Neuronal stem cell (in vitro differentiated cells): ENCODE measurements at regions not wholly inside any gene's neighbourhood (a gene's known extent, or its start where the extent isn't known, plus 50 kb on each side); places are given as distances from the start of the nearest gene placed in this dataset.
"Not testable (repeated sequence)": the region's sequence is repeated elsewhere in the genome, so short reads cannot be mapped to it uniquely, and the experiment has no call there.

Source experiments
- DNase-seq: peaks from one replicate; pipeline ENCODE4 v3.0.0-alpha.2; 2013; ENCODE audit warnings: low spot score
- H2AFZ ChIP-seq: one replicate; pipeline ENCODE4 v1.6.1; 2013; ENCODE audit warnings: mild to moderate bottlenecking, low read length, inconsistent platforms
- H2AK5ac ChIP-seq: 2 replicates; pipeline ENCODE4 v1.6.1; 2013; ENCODE audit warnings: low read depth, mild to moderate bottlenecking, inconsistent platforms, low read length, moderate library complexity, mixed read lengths
- H2BK120ac ChIP-seq: 2 replicates; pipeline ENCODE4 v1.6.1; 2013; ENCODE audit warnings: low read depth, mild to moderate bottlenecking, inconsistent platforms, low read length, moderate library complexity, mixed read lengths
- H2BK12ac ChIP-seq: one replicate; pipeline ENCODE4 v1.6.1; 2013; ENCODE audit warnings: low read length, inconsistent platforms
- H2BK15ac ChIP-seq: 2 replicates; pipeline ENCODE4 v1.6.1; 2013; ENCODE audit warnings: mild to moderate bottlenecking, low read length, inconsistent platforms, mixed read lengths
- H2BK5ac ChIP-seq: one replicate; pipeline ENCODE4 v1.6.1; 2013; ENCODE audit warnings: inconsistent platforms, mild to moderate bottlenecking, low read length, moderate library complexity
- H3K14ac ChIP-seq: one replicate; pipeline ENCODE4 v1.6.1; 2013; ENCODE audit warnings: low read length, inconsistent platforms
- H3K18ac ChIP-seq: 2 replicates; pipeline ENCODE4 v1.6.1; 2013; ENCODE audit warnings: low read length, inconsistent platforms
- H3K23ac ChIP-seq: 2 replicates; pipeline ENCODE4 v1.6.1; 2013; ENCODE audit warnings: low read depth, mild to moderate bottlenecking, mixed read lengths, low read length, inconsistent platforms; ENCODE audit not compliant: poor library complexity
- H3K27ac ChIP-seq: replicated peaks from 3 replicates; pipeline ENCODE4 v1.5.1; 2013; ENCODE audit warnings: low read length, inconsistent platforms
- H3K27me3 ChIP-seq, 3 experiments: 2 replicates each; pipeline ENCODE4 v1.6.1; 2013; ENCODE audit warnings: low read length in 3 of 3, mild to moderate bottlenecking in 2 of 3, inconsistent platforms in 1 of 3, low read depth in 1 of 3, mixed read lengths in 1 of 3, moderate library complexity in 1 of 3; ENCODE audit not compliant: control insufficient read depth in 3 of 3, insufficient read depth in 3 of 3
- H3K36me3 ChIP-seq, 2 donors: replicated peaks in 1 of 2; 2 replicates each; pipeline ENCODE4 v1.6.1; 2013; ENCODE audit warnings: low read length in 2 of 2; ENCODE audit not compliant: control insufficient read depth in 2 of 2, insufficient read depth in 2 of 2
- H3K4ac ChIP-seq: 2 replicates; pipeline ENCODE4 v1.6.1; 2013; ENCODE audit warnings: inconsistent platforms, mild to moderate bottlenecking, low read length, moderate library complexity
- H3K4me1 ChIP-seq, 2 donors: 1 replicate in 1 of 2; 2 replicates in 1 of 2; pipeline ENCODE4 v1.6.1; 2013; ENCODE audit warnings: low read length in 2 of 2, low read depth in 1 of 2; ENCODE audit not compliant: control insufficient read depth in 2 of 2, insufficient read depth in 1 of 2
- H3K4me2 ChIP-seq: one replicate; pipeline ENCODE4 v1.6.1; 2013; ENCODE audit warnings: mild to moderate bottlenecking, low read length, inconsistent platforms; ENCODE audit not compliant: insufficient read depth, poor library complexity, severe bottlenecking
- H3K4me3 ChIP-seq, 2 donors: 2 replicates each; pipeline ENCODE4 v1.5.1; 2013; ENCODE audit warnings: low read length in 2 of 2, mild to moderate bottlenecking in 2 of 2, inconsistent platforms in 1 of 2, moderate library complexity in 1 of 2
- H3K79me1 ChIP-seq: one replicate; pipeline ENCODE4 v1.6.1; 2013; ENCODE audit warnings: low read depth, mild to moderate bottlenecking, inconsistent platforms, low read length, moderate library complexity
- H3K9ac ChIP-seq: one replicate; pipeline ENCODE4 v1.6.1; 2013; ENCODE audit warnings: mild to moderate bottlenecking, low read depth, low read length, inconsistent platforms; ENCODE audit not compliant: poor library complexity
- H3K9me3 ChIP-seq, 2 donors: replicated peaks in 1 of 2; 2 replicates each; pipeline versions ENCODE3 to v1.6.1; 2013; ENCODE audit warnings: low read length in 2 of 2, mild to moderate bottlenecking in 2 of 2, inconsistent platforms in 1 of 2, low read depth in 1 of 2, mixed read lengths in 1 of 2, moderate library complexity in 1 of 2; ENCODE audit not compliant: control insufficient read depth in 2 of 2, insufficient read depth in 1 of 2
- H4K8ac ChIP-seq: one replicate; pipeline ENCODE4 v1.6.1; 2013; ENCODE audit warnings: low read depth, mild to moderate bottlenecking, inconsistent platforms, low read length, moderate library complexity
- H4K91ac ChIP-seq: one replicate; pipeline ENCODE4 v1.6.1; 2013; ENCODE audit warnings: low read length, low read depth, mild to moderate bottlenecking, inconsistent platforms; ENCODE audit not compliant: poor library complexity
- WGBS, 2 donors: extraction: QIAGEN DNeasy Blood & Tissue Kit; methylation state at CpG; one replicate each; pipeline ENCODE4 v1.1.7; 2013; ENCODE audit warnings: missing lambda C conversion rate in 2 of 2, mixed read lengths in 1 of 2; ENCODE audit not compliant: insufficient read length in 2 of 2, insufficient replicate concordance in 1 of 2; ENCODE audit errors: extremely low coverage in 2 of 2; 5-methylcytosine and 5-hydroxymethylcytosine counted together

DNA sequence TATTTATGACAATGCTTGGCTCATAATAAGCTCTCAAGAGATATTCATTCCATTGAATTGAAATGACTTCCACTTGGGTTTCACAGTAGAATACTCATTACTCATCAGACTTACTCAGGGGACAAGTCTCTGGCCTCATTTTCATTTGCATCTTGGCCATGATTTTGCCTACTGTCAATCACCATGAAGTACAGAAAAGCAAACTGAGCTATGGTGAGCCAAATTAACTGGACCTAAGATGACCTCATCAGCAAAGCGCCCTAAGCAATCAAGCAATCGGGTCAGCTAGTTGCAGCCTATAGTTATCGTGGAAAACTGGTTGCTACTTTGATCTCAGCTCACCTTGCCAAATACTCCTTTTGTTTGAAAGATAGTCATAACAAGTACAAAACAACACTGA lies 494.7 kb upstream of the SLC35B3 start:
- no peak overlapping the region for H2BK5ac ChIP-seq
- H3K27ac ChIP-seq, result no peak overlapping the region
- H3K4me3 ChIP-seq, result no peak overlapping the region
- H3K23ac ChIP-seq, result no peak overlapping the region
- WGBS, 2 donors, result no CpG with 5 or more reads among the region's 3 CpGs
- H3K14ac ChIP-seq, result no peak overlapping the region
- H3K9ac ChIP-seq, result no peak overlapping the region
- H3K4me2 ChIP-seq, result no peak overlapping the region
- H3K27me3 ChIP-seq, result no peaks in the 10 kb centered on the region
- no peak overlapping the region for H2BK120ac ChIP-seq
- no peak overlapping the region for H4K91ac ChIP-seq
- no peak overlapping the region for H4K8ac ChIP-seq
- no peak overlapping the region for H3K4ac ChIP-seq
- no peak overlapping the region for H3K18ac ChIP-seq
- H2BK12ac ChIP-seq, result no peak overlapping the region
- H2BK15ac ChIP-seq, result no peak overlapping the region
- H3K9me3 ChIP-seq, result no peaks in the 10 kb centered on the region
- H3K79me1 ChIP-seq, result no peaks in the 10 kb centered on the region
- DNase-seq, result no peak
- no peaks in the 10 kb centered on the region for H3K4me1 ChIP-seq
- no peaks in the 10 kb centered on the region for H3K36me3 ChIP-seq
- no peak overlapping the region for H2AFZ ChIP-seq
- H2AK5ac ChIP-seq, result no peak overlapping the region

DNA sequence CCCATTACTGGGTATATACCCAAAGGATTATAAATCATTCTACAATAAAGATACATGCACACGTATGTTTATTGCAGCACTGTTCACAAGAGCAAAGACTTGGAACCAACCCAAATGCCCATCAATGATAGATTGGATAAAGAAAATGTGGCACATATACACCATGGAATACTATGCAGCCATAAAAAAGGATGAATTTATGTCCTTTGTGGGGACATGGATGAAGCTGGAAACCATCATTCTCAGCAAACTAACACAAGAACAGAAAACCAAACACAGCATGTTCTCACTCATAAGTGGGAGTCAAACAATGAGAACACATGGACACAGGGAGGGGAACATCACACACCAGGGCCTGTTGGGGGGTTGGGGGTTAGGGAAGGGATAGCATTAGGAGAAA lies 484.9 kb upstream of the SLC35B3 start:
- H3K79me1 ChIP-seq, H3K9ac ChIP-seq, H2BK12ac ChIP-seq, H3K23ac ChIP-seq, H2BK120ac ChIP-seq, H2AFZ ChIP-seq, H3K4me2 ChIP-seq, H3K4me1 ChIP-seq, H2BK5ac ChIP-seq, H2BK15ac ChIP-seq, H3K27me3 ChIP-seq, H4K8ac ChIP-seq, H3K4me3 ChIP-seq, H2AK5ac ChIP-seq, H3K27ac ChIP-seq, H3K9me3 ChIP-seq, H3K4ac ChIP-seq, DNase-seq, H3K36me3 ChIP-seq, H4K91ac ChIP-seq, H3K14ac ChIP-seq, H3K18ac ChIP-seq: not testable (repeated sequence)
- WGBS, 2 donors, result no CpG with 5 or more reads among the region's 1 CpG

DNA sequence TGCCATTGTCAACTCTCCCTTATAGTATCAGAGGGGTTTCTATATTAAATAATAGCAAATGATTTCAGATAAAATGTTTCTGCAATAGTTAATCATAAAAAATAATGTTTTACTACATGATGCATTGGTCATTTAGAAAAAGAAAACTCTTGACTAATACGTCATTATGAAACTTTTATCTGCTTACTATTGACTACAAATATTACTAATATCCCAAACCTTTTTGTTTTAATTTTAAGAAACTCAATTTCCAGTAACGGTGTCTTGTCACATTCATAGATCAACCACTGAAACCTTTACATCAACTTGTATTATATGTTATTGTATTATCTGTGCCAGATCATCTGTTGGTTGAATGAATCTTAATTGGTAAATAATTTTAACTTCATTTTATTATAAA lies 482.9 kb upstream of the SLC35B3 start:
- Histone ChIP-seq H2AK5ac (no peak overlapping the region), H3K9me3 (no peaks in the 10 kb centered on the region), H3K14ac (no peak overlapping the region), H2BK15ac (no peak overlapping the region), H4K91ac (no peak overlapping the region), H3K4me3 (no peak overlapping the region), H3K4ac (no peak overlapping the region), H3K79me1 (no peaks in the 10 kb centered on the region), H2BK120ac (no peak overlapping the region), H3K9ac (no peak overlapping the region), H3K4me1 (no peaks in the 10 kb centered on the region), H3K23ac (no peak overlapping the region), H2BK12ac (no peak overlapping the region), H3K27me3 (no peaks in the 10 kb centered on the region), H3K36me3 (no peaks in the 10 kb centered on the region), H2BK5ac (no peak overlapping the region), H3K27ac (no peak overlapping the region), H4K8ac (no peak overlapping the region), H2AFZ (no peak overlapping the region), H3K4me2 (no peak overlapping the region), H3K18ac (no peak overlapping the region)
- no CpG with 5 or more reads among the region's 2 CpGs for WGBS, 2 donors
- no peak for DNase-seq

DNA sequence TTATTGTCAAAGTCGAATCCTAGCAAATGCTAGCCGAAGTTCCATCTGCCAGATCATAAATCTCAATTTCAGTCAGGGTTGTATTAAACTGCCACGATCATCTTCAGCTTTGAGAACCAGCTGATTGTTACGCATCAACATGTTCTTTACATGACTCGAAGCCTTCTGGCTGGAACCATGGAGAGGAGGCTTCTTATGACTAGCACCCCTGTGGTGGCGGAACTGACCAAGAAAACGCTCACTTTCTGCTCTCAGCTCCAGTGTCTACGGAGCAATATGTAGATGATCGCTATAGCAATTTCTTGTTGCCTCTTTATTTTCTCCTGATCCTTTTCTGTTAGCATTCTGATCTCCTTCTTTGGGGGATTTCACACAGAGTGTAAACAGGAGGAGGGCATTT lies 479.4 kb upstream of the SLC35B3 start:
- Histone ChIP-seq H3K23ac (no peak overlapping the region), H3K79me1 (no peaks in the 10 kb centered on the region), H4K8ac (no peak overlapping the region), H2BK15ac (no peak overlapping the region), H2BK120ac (no peak overlapping the region), H3K9me3 (peaks cover 0 to 1% of the 10 kb centered on the region in 2 donors), H3K9ac (no peak overlapping the region), H3K36me3 (no peaks in the 10 kb centered on the region), H2BK5ac (no peak overlapping the region), H3K27me3 (no peaks in the 10 kb centered on the region), H3K4ac (no peak overlapping the region), H3K4me2 (no peak overlapping the region), H3K27ac (no peak overlapping the region), H3K14ac (no peak overlapping the region), H2AFZ (no peak overlapping the region), H3K4me1 (no peaks in the 10 kb centered on the region), H3K4me3 (no peak overlapping the region), H4K91ac (no peak overlapping the region), H2AK5ac (no peak overlapping the region), H2BK12ac (no peak overlapping the region), H3K18ac (no peak overlapping the region)
- WGBS, 2 donors, result no CpG with 5 or more reads among the region's 9 CpGs
- DNase-seq, result no peak
